Aorta (tissue), 5 donors: ENCODE measurements at regions not wholly inside any gene's neighbourhood (a gene's known extent, or its start where the extent isn't known, plus 50 kb on each side); places are given as distances from the start of the nearest gene placed in this dataset.

ENCODE experiments used
- ATAC-seq: fragments of 200-7000 bp; cut with Tn5 transposase; one replicate; pipeline ENCODE4 v1.9.1; 2022; ENCODE audit warnings: moderate library complexity; ENCODE audit not compliant: low FRiP score
- DNase-seq, 2 donors: peaks; one replicate each; pipeline ENCODE4 v3.0.0-alpha.2; 2020
- H3K27ac ChIP-seq, 2 donors: one replicate each; pipeline ENCODE4 v1.5.1; 2013; ENCODE audit warnings: low read length in 2 of 2, mild to moderate bottlenecking in 2 of 2, moderate library complexity in 2 of 2, control low read depth in 1 of 2, inconsistent platforms in 1 of 2, low read depth in 1 of 2
- H3K27me3 ChIP-seq, 2 donors: one replicate each; pipeline ENCODE4 v1.6.1; 2013; ENCODE audit warnings: control low read depth in 1 of 2, low read length in 1 of 2, mild to moderate bottlenecking in 1 of 2, moderate library complexity in 1 of 2; ENCODE audit not compliant: insufficient read depth in 2 of 2, control insufficient read depth in 1 of 2
- H3K36me3 ChIP-seq, 2 donors: one replicate each; pipeline ENCODE4 v1.6.1; 2013; ENCODE audit warnings: control low read depth in 1 of 2, low read length in 1 of 2, mild to moderate bottlenecking in 1 of 2; ENCODE audit not compliant: insufficient read depth in 2 of 2, control insufficient read depth in 1 of 2
- H3K4me1 ChIP-seq, 2 donors: one replicate each; pipeline ENCODE4 v1.6.1; 2013; ENCODE audit warnings: low read length in 2 of 2, control low read depth in 1 of 2, mild to moderate bottlenecking in 1 of 2, moderate library complexity in 1 of 2; ENCODE audit not compliant: insufficient read depth in 2 of 2, control insufficient read depth in 1 of 2
- H3K4me3 ChIP-seq, 2 donors: one replicate each; pipeline ENCODE4 v1.5.1; 2013; ENCODE audit warnings: low read length in 2 of 2, control low read depth in 1 of 2, mild to moderate bottlenecking in 1 of 2
- H3K9me3 ChIP-seq: one replicate; pipeline ENCODE4 v1.6.1; 2013; ENCODE audit warnings: mild to moderate bottlenecking, low read length; ENCODE audit not compliant: control insufficient read depth
- WGBS, 2 donors: extraction: QIAGEN DNeasy Blood & Tissue Kit; methylation state at CpG; one replicate each; pipeline ENCODE4 v1.1.7; 2013; 5-methylcytosine and 5-hydroxymethylcytosine counted together
- intact Hi-C, 2 donors: fragments of 100-400 bp; cut with DNase I; formaldehyde crosslinking; loops; one replicate each; pipeline versions ENCODE4 v1.14.2 to v1.15.0; 2022
- donor health status: healthy with polysubstance abuse.
- donor health status: Bipolar disorder and iron deficiency.
- donor health status: DM: no; HTN: no; CAD: no.
- donor health status: DM: no; HTN: no; CAD: no.
- donor health status: DM: yes; HTN: yes; CAD: no.

- Histone ChIP-seq H3K36me3 (no peaks in the 10 kb centered on the region), H3K27ac (no peak overlapping the region), H3K4me1 (no peaks in the 10 kb centered on the region), H3K4me3 (no peak overlapping the region), H3K9me3 (peaks cover 4% of the 10 kb centered on the region), H3K27me3 (no peaks in the 10 kb centered on the region)
- intact Hi-C loops: no loop called here
- 71 to 78% methylated on average over 4 of the region's 4 CpGs for WGBS, 2 donors
- DNase-seq: no peak
- ATAC-seq: no peak
These were observed 410.2 kb upstream of the LARGE1 start for GRCh38 chr22:34330432-34330831.

GRCh38 chr22:34333285-34333684, 413.0 kb upstream of the LARGE1 start:
- Histone ChIP-seq H3K27ac (no peak overlapping the region), H3K9me3 (peaks cover 5% of the 10 kb centered on the region), H3K4me1 (no peaks in the 10 kb centered on the region), H3K27me3 (no peaks in the 10 kb centered on the region), H3K4me3 (no peak overlapping the region), H3K36me3 (no peaks in the 10 kb centered on the region)
- intact Hi-C loops: no loop called here
- ATAC-seq (no peak), DNase-seq (no peak)
- 87% methylated on average over 4 of the region's 4 CpGs for WGBS, 2 donors

GRCh38 chr22:34334893-34335292, 414.6 kb upstream of the LARGE1 start:
- Histone ChIP-seq H3K27me3 (no peaks in the 10 kb centered on the region), H3K4me1 (no peaks in the 10 kb centered on the region), H3K27ac (no peak overlapping the region), H3K9me3 (peaks cover 5% of the 10 kb centered on the region), H3K36me3 (no peaks in the 10 kb centered on the region), H3K4me3 (no peak overlapping the region)
- 67 to 74% methylated on average over 5 of the region's 5 CpGs for WGBS, 2 donors
- no peak for ATAC-seq
- no peak for DNase-seq
- intact Hi-C loops: no loop called here

GRCh38 chr22:34344702-34345101, 424.4 kb upstream of the LARGE1 start:
- Histone ChIP-seq H3K36me3 (no peaks in the 10 kb centered on the region), H3K27me3 (no peaks in the 10 kb centered on the region), H3K4me1 (no peaks in the 10 kb centered on the region), H3K4me3 (no peak overlapping the region), H3K9me3 (no peaks in the 10 kb centered on the region), H3K27ac (no peak overlapping the region)
- ATAC-seq (no peak), DNase-seq (no peak)
- intact Hi-C loops: no loop called here
- WGBS, 2 donors: 21 to 22% methylated on average over 1 of the region's 1 CpG

- Histone ChIP-seq H3K36me3 (no peaks in the 10 kb centered on the region), H3K9me3 (peaks cover 1% of the 10 kb centered on the region), H3K4me1 (no peaks in the 10 kb centered on the region), H3K4me3 (no peak overlapping the region), H3K27ac (no peak overlapping the region), H3K27me3 (no peaks in the 10 kb centered on the region)
- ATAC-seq: no peak
- WGBS, 2 donors: 81% methylated on average over 12 of the region's 12 CpGs
- no peak for DNase-seq
- intact Hi-C loops: no loop called here
These were observed 434.0 kb upstream of the LARGE1 start for GRCh38 chr22:34354071-34354817.

- Histone ChIP-seq H3K4me1 (no peaks in the 10 kb centered on the region), H3K9me3 (peaks cover 1% of the 10 kb centered on the region), H3K36me3 (no peaks in the 10 kb centered on the region), H3K27me3 (no peaks in the 10 kb centered on the region), H3K4me3 (no peak overlapping the region), H3K27ac (no peak overlapping the region)
- no peak for DNase-seq
- intact Hi-C loops: no loop called here
- 22 to 38% methylated on average over 1 of the region's 1 CpG for WGBS, 2 donors
- ATAC-seq: no peak
These were observed 436.2 kb upstream of the LARGE1 start for GRCh38 chr22:34356481-34356880.

GRCh38 chr22:34370711-34371110, 450.4 kb upstream of the LARGE1 start:
- H3K27ac ChIP-seq: no peak overlapping the region
- H3K27me3 ChIP-seq: no peaks in the 10 kb centered on the region
- no peaks in the 10 kb centered on the region for H3K4me1 ChIP-seq
- intact Hi-C loops: no loop called here
- no peak for ATAC-seq
- no peak overlapping the region for H3K4me3 ChIP-seq
- 67 to 82% methylated on average over 2 of the region's 2 CpGs for WGBS, 2 donors
- no peak for DNase-seq
- no peaks in the 10 kb centered on the region for H3K9me3 ChIP-seq
- H3K36me3 ChIP-seq: no peaks in the 10 kb centered on the region

- ATAC-seq (no peak), DNase-seq (no peak)
- no peaks in the 10 kb centered on the region for H3K36me3 ChIP-seq
- no peaks in the 10 kb centered on the region for H3K4me1 ChIP-seq
- no peaks in the 10 kb centered on the region for H3K27me3 ChIP-seq
- H3K27ac ChIP-seq: no peak overlapping the region
- H3K4me3 ChIP-seq: no peak overlapping the region
- WGBS, 2 donors: 73 to 75% methylated on average over 2 of the region's 2 CpGs
- H3K9me3 ChIP-seq: no peaks in the 10 kb centered on the region
- intact Hi-C loops: no loop called here
These were observed 459.5 kb upstream of the LARGE1 start for GRCh38 chr22:34379825-34380224.

- Histone ChIP-seq H3K4me1 (no peaks in the 10 kb centered on the region), H3K27me3 (no peaks in the 10 kb centered on the region), H3K9me3 (no peaks in the 10 kb centered on the region), H3K27ac (no peak overlapping the region), H3K36me3 (no peaks in the 10 kb centered on the region), H3K4me3 (no peak overlapping the region)
- ATAC-seq: no peak
- DNase-seq: no peak
- 77 to 78% methylated on average over 4 of the region's 4 CpGs for WGBS, 2 donors
- intact Hi-C loops: no loop called here
These were observed 460.3 kb upstream of the LARGE1 start for GRCh38 chr22:34380532-34380931.
